Hepatic stellate cell (primary cell): ENCODE measurements at regions not wholly inside any gene's neighbourhood (a gene's known extent, or its start where the extent isn't known, plus 50 kb on each side); places are given as distances from the start of the nearest gene placed in this dataset.

ENCODE experiments used
- DNase-seq: peaks from one replicate; pipeline ENCODE4 v3.0.0; 2011; ENCODE audit warnings: low spot score

- no peak for DNase-seq
Measured at GRCh38 chr3:117719316-117719926, 1009.8 kb downstream of the TUSC7 start.

GRCh38 chr3:117721866-117722265 lies 1012.3 kb downstream of the TUSC7 start:
- no peak for DNase-seq

- no peak for DNase-seq
Measured at GRCh38 chr3:117722856-117723255, 1013.3 kb downstream of the TUSC7 start.

DNA sequence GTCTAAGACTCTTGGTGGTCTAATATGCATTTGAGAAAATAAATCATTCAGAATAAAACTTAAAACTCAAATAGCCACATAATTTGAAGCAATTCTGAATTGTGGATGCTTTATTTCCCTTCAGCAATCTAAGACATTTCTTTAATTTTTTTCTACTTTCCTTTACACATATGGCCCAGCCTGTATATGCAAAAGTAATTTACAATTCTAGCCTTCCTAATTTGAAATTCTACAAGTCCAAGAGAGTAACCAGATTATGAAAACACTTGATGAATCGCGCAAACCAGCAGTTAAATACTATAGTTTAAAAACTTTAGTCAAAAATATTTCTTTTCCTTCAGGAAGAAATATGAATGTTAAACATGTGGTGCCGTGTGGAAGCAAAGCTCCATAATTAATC lies 1014.2 kb downstream of the TUSC7 start:
- DNase-seq: no peak

- DNase-seq: no peak
Measured at GRCh38 chr3:117725314-117725713, 1015.7 kb downstream of the TUSC7 start.

DNA sequence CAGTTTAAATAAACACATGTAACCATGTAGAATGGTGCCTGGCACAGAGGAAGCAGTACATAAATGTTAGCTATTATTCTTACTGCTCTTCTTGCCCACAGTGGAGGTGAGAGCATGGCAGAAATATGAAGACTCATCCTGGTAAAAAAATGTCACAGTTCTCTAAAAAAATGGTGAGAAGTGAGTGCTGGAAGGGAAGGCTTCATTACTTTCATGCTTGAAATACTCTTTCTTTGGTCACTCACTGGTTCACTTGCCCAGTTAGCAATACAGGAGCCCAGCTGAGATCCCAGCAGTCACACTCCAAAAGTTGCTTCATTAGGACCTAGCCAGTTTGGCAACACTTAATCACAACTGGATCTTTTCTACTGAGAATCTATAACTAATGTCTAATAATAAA lies 1017.2 kb downstream of the TUSC7 start:
- DNase-seq: no peak

- DNase-seq: no peak
Measured at GRCh38 chr3:117728226-117728625, 1018.6 kb downstream of the TUSC7 start.

GRCh38 chr3:117734496-117734895 lies 1024.9 kb downstream of the TUSC7 start:
- no peak for DNase-seq

DNA sequence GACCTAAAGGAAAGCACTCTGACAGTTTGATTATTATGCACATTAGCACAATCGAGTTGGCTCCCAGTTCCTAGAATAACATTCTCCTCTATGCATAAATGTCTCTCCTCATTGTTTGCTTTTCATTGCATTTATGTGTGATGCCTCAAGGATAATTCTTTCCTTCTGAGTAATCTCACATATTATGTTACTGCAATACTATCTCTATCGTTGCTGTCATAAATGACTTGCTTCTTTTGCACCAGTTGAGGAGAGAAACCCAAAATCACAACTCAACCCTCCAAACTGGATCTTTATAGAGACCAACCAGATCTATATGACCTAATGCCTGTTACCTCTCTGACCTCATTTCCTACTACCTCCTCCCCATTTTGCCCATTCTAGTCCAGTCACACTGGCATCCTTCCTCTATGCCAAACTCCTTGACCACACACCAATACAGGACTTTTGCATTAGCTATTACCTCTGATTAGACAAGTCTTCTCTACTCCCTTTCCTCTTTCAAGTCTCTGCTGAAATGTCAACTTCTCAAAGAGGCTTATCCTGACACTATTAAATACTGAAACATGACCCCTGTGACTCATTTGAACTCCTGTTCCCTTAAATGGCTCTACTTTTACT lies 1026.0 kb downstream of the TUSC7 start:
- DNase-seq: peak; percentile 8

GRCh38 chr3:117736846-117737245 lies 1027.3 kb downstream of the TUSC7 start:
- DNase-seq: no peak

DNA sequence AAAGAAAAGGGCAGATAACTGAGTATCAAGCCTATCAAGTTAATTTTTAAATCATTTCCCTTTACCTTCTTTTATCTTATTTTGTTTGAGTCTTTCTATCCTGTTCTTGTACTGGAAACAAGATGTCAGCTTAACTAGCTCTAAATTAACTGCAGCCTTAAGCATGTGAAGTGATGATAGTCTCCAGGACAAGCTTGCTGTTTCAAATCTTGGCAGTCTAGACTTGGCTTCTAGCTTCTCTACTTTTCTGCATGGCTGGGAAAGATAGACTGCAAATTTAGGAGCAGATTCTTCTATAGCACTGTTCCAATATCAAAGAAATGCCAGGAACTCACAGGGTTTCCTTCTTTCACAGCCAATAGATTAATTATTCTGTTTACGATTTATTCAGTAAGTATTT lies 1034.4 kb downstream of the TUSC7 start:
- no peak for DNase-seq

- no peak for DNase-seq
Measured at GRCh38 chr3:117744935-117745334, 1035.4 kb downstream of the TUSC7 start.

GRCh38 chr3:117745516-117745915 lies 1035.9 kb downstream of the TUSC7 start:
- no peak for DNase-seq

DNA sequence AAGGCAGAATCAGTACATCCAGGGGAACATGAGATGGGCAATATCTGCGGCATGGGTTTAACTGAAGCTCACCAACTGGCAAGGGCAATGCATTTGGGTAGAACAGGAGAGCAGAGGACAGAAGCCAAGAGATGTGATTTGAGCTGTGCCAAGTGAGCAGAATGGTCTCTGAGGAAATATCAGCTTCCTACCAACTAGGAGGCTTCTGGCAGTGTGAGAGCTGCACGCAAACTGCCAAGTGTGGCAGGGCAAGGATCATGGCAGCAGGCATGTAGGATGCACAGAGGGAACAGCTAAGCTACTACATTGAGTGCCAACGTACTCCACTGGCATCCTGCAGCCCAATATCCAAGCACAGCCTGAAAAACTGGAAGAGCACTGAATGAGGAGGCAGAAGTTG lies 1036.5 kb downstream of the TUSC7 start:
- no peak for DNase-seq

DNA sequence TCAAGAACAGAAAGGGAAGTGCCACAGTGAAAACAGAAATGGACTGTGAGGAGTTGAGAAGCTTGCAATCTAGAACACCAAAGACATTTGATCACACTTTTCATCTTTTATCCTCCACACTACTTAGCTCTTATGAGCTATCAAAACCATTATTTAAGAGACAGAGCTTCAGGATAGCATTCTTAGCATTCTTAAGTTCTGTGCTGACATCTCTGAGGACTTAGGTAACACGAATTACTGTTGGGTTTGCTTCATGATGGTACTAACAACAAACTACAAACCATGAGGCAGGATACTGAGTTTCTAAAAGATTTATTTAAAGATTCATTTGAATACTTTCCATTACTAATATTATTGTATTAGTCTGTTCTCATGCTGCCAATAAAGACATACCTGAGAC lies 1038.6 kb downstream of the TUSC7 start:
- DNase-seq: no peak

- no peak for DNase-seq
Measured at GRCh38 chr3:117750674-117751269, 1041.2 kb downstream of the TUSC7 start.

- DNase-seq: no peak
Measured at GRCh38 chr3:117751651-117752050, 1042.1 kb downstream of the TUSC7 start.

DNA sequence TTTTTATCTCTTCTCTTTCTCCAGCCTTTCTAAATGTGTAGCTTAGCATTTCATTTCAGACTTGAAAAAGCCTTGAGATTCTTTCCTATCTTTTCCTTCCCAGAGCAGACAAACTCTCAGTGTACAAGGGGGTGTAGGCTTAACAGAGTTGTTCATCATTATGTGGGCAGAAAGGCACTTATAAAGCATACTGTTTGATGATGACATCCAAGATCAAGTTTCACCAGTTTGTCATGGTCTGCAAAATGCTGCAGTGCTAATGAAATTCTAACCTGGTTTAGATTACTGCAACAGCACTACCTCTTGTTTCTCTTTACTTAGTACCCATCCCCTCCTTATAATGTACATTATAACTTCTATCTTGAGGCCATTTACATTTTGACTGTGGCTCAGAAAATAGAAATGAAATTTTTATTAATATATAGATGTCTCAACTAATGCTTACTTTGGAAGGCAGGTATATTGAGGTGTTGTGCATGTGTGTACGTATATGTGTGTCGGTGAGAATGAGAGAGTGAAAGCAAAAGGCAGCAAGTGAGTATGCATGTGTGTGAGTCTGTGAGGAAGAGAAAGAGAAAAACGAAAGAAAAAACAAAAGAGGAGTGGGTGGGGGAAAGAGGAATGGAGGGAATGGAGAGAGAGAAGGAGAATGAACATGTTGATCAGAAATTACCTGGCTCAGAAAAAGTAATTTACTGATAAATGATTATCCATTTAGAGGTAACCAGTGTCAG lies 1043.6 kb downstream of the TUSC7 start:
- no peak for DNase-seq

- DNase-seq: no peak
Measured at GRCh38 chr3:117754058-117754457, 1044.5 kb downstream of the TUSC7 start.

DNA sequence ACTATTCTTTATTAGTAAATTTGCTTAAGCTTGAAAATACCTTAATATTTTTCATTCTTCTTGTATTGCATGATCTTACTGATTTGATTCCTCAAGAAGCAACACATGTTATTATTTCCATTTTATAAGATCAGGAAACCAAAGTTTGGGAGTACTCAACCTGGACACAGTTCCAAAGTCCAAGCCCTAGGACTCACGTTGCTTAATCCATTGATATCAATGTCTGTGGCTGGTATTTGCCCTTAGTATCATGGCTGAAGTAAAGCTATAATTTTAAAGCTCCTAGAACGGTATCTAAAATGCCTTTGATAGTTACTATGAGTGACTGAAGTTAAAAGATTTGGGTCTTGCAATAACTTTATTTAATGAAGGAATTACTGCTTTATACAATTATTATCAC lies 1045.3 kb downstream of the TUSC7 start:
- no peak for DNase-seq

DNA sequence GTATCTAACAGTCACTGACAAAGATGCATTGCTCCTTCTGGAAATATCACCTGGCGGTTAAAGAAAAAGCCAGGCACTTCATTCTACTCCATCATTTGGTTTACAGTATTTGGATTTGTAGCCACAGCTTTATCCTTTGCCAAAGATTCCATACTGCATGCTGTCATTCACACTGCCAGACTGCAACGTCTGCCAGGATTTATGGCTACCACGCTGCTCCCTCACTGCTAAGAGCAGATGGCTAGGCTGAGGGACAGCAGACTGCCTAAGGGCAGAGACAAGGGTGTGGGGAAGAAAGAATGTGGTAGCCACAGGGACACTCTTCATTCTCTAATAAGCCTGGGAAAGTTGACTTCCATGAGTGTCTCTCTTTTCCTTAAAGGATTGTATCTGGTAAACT lies 1047.0 kb downstream of the TUSC7 start:
- DNase-seq: no peak

GRCh38 chr3:117761703-117762620 lies 1052.4 kb downstream of the TUSC7 start:
- no peak for DNase-seq
